ENCODE measurements at regions not wholly inside any gene's neighbourhood (a gene's known extent, or its start where the extent isn't known, plus 50 kb on each side); places are given as distances from the start of the nearest gene placed in this dataset.
"Not testable (repeated sequence)": the region's sequence is repeated elsewhere in the genome, so short reads cannot be mapped to it uniquely, and the experiment has no call there.

GRCh38 chr16:33986521-33986920 is 527.1 kb downstream of the TP53TG3F start:
- DNase-seq; intact Hi-C loops (cut with DNase I): not testable (repeated sequence)

DNA sequence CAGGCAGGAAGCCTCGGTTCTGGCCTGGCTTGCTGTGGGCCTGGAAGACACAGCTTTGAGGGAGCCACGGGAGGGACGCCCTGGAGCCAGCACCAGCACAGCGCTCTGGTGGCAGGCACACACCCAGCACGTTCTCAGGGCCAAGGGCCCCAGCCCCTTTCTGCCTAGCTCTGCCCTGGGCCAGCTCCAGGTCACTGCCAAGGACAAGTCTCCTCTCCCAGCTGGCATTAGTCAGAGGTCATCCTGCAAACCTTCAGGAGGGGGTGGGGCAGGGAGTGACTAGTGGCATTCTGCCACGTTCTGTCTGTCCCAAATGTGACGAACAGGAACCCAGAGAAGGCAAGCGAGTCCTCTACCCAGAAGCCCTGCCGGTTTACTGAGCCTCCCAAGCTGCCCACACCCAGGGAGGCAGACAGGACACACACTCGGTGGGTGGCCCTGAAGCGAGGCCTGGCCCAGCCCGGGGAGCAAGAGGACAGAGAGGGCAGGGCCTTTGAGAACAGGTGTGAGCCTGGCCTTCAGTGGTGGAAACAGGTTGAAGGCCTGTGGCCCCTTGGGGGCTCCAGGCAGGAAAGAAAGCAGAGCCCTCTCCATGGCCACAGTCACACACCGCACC is 528.0 kb downstream of the TP53TG3F start:
- H3K36me3 ChIP-seq; H3K4me1 ChIP-seq; H3K27me3 ChIP-seq; H3K4me3 ChIP-seq; H3K9me3 ChIP-seq; DNase-seq; intact Hi-C loops (cut with DNase I): not testable (repeated sequence)
- ATAC-seq: peak; percentile 53 to 88 (median 80)
- WGBS, 2 donors: 43 to 75% methylated on average over 5 to 7 of the region's 13 CpGs
- peak overlapping the region in 2 of 10 donors; percentile 48 to 58 for H3K27ac ChIP-seq

More at GRCh38 chr16:33986521-33986920, 527.1 kb downstream of the TP53TG3F start:
- WGBS, 2 donors: 83 to 91% methylated on average over 5 of the region's 8 CpGs
- not testable (repeated sequence) for ATAC-seq, H3K4me3 ChIP-seq, H3K27ac ChIP-seq, H3K36me3 ChIP-seq, H3K27me3 ChIP-seq, H3K9me3 ChIP-seq, H3K4me1 ChIP-seq

DNA sequence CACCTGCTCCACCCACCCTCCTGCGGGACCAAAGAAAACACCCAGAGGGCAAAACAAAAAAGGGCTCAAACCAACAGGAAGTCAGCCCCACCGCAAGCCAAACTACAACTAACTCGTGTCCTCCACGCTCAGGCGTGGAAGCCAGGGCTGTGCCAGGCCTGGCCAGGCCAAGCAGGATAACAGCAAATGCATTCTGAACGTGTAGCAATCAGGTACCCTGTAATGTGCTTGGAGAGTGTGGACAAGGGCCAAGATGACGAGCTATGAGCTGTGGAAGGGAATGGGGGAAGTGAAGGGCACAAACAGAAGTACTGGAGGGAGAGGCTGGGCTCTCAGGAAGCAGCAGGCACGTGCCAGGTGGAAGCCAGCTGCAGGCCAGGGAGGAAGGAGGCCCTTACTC is 528.6 kb downstream of the TP53TG3F start:
- H3K4me3 ChIP-seq; DNase-seq; H3K27me3 ChIP-seq; intact Hi-C loops (cut with DNase I); H3K9me3 ChIP-seq; H3K36me3 ChIP-seq; H3K27ac ChIP-seq; H3K4me1 ChIP-seq: not testable (repeated sequence)
- WGBS, 2 donors: no CpG with 5 or more reads among the region's 8 CpGs
- ATAC-seq: peak in 4 of 8 donors; percentile 21 to 55 (median 38)

- H3K27ac ChIP-seq; H3K9me3 ChIP-seq; H3K27me3 ChIP-seq; H3K36me3 ChIP-seq; H3K4me1 ChIP-seq; DNase-seq; intact Hi-C loops (cut with DNase I); H3K4me3 ChIP-seq: not testable (repeated sequence)
- no CpG with 5 or more reads among the region's 18 CpGs for WGBS, 2 donors
- peak in 6 of 8 donors; percentile 5 to 74 (median 50) for ATAC-seq
Observed at GRCh38 chr16:33990488-33990887, 531.1 kb downstream of the TP53TG3F start.

DNA sequence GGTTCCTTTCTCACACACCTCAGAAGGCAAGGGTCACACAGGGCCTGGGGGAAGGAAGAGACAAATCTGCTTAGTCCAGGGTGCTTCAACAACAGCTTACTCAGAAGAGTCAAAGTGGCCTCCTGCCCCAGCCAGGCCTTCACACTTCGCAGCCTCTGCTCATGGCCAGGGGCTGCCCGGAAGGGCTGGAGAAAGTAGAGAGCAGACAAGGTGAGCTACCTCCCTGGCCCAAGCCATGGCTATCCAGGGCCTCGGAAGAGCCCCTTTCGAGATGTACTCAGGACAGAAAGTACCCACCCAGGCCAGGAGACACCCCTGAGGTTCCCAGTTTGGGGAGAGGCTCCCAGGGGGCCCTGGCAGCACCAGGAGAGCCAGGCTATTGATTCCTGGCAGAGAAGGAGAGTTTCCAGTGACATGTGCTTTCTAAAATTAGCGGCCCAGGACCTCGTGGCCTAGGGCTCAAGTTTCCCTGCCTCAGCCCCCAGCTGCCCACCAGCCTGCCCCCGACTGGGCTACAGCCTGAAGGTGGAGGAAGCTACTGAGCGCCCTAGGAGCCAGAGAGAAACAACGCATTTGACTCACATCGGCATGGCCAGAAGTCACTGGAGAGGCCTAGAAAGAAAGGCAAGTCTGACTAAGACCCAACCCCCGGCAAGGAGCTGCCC is 533.2 kb downstream of the TP53TG3F start:
- H3K4me1 ChIP-seq; intact Hi-C loops (cut with DNase I); H3K9me3 ChIP-seq; H3K27me3 ChIP-seq; H3K36me3 ChIP-seq; H3K4me3 ChIP-seq: not testable (repeated sequence)
- DNase-seq (peak in 1 of 2 donors; percentile 5), ATAC-seq (peak in 7 of 8 donors; percentile 26 to 66 (median 45))
- peak overlapping the region in 1 of 10 donors; percentile 44 for H3K27ac ChIP-seq
- 62 to 70% methylated on average over 11 of the region's 11 CpGs for WGBS, 2 donors

GRCh38 chr16:33994207-33994606 is 534.8 kb downstream of the TP53TG3F start:
- H3K9me3 ChIP-seq; ATAC-seq; H3K27ac ChIP-seq; H3K4me3 ChIP-seq; DNase-seq; intact Hi-C loops (cut with DNase I); H3K36me3 ChIP-seq; H3K4me1 ChIP-seq; H3K27me3 ChIP-seq: not testable (repeated sequence)
- WGBS, 2 donors: 60 to 71% methylated on average over 6 to 8 of the region's 12 CpGs

DNA sequence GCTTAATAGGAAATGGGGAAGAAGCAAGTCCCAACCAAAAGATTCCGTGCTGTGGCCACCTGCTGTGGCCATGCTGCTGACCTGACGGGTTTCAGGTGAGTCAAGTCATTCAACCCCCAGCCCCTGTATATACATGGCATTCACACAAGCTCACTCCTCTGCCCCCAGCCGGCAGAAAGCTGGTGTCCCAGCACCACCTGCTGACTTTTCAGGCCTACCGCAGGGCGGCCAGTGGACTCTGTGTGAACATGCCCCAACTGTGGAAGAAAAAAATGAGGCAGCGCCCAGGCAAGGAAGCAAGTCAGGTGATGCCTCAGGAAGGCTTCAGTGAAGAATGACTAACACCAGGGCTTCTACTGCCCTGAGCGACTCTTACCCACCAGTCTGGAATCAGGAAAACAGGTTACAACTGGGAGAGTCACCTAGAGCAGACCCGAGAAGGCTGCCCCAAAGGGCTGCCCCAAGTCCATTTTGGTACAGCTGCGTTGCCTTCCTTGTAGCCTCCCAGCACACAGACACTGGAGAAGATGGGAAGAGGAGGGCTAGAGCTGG is 536.5 kb downstream of the TP53TG3F start:
- DNase-seq (peak; percentile 7 to 40), ATAC-seq (peak in 7 of 8 donors; percentile 56 to 80 (median 76))
- H3K36me3 ChIP-seq; intact Hi-C loops (cut with DNase I); H3K9me3 ChIP-seq; H3K27me3 ChIP-seq; H3K4me1 ChIP-seq; H3K27ac ChIP-seq; H3K4me3 ChIP-seq: not testable (repeated sequence)
- WGBS, 2 donors: 76 to 79% methylated on average over 7 to 8 of the region's 9 CpGs
- TF ChIP-seq CTCF (IDR thresholded peaks at IDR 0.05): peak in 7 of 9 donors; percentile 8 to 49 (median 40)

- H3K27me3 ChIP-seq; H3K4me1 ChIP-seq; H3K27ac ChIP-seq; H3K9me3 ChIP-seq; ATAC-seq; intact Hi-C loops (cut with DNase I); DNase-seq; H3K36me3 ChIP-seq; H3K4me3 ChIP-seq: not testable (repeated sequence)
- WGBS, 2 donors: 62 to 67% methylated on average over 1 to 2 of the region's 4 CpGs
Observed at GRCh38 chr16:34001184-34001583, 541.8 kb downstream of the TP53TG3F start.

DNA sequence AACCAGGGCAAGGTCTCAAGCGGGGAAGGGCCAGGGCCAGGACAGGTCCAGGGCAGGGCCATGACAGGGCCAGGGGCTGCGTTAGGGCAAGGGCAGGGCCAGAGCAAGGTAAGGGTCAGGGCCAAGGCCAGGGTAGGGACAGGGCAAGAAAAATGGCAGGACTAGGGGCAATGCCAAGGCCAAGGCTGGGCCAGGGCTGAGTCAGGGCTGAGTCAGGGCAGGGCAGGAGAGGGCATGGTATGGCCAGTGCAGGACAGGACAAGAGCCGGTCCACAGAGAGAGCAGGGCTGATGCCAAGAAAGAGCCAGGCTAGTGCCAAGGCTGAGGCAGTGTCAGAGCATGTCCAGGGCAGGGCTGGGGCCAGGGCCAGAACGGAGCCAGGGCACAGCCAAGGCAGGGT is 542.5 kb downstream of the TP53TG3F start:
- H3K9me3 ChIP-seq; ATAC-seq; H3K27me3 ChIP-seq; H3K4me3 ChIP-seq; H3K27ac ChIP-seq; DNase-seq; H3K4me1 ChIP-seq; H3K36me3 ChIP-seq; intact Hi-C loops (cut with DNase I): not testable (repeated sequence)
- WGBS, 2 donors: 60 to 63% methylated on average over 1 to 2 of the region's 4 CpGs

Measured in heart right ventricle (tissue), 16 donors.